ENCODE measurements at regions not wholly inside any gene's neighbourhood (a gene's known extent, or its start where the extent isn't known, plus 50 kb on each side); places are given as distances from the start of the nearest gene placed in this dataset.

DNA sequence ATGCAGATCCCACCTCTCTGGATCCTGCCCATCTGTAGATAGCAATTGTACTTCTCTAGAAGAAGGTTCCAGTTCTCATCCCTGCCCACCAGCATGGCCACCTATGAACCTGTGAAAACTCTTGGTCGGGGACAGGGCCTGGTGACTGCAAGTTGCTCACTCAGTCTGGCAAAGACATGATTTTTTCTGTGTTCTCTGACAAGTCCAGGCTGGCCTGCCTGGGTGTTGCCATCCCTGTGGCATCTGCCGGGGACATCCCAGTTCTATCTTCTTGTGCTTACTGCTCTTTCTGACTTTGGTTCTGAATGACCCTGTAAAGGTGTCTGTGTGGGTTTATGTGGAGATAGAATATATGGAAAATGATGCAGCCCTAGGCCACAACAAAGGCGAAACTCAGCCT, 545.8 kb downstream of the INSC start:
- TF ChIP-seq, protein P1, sequence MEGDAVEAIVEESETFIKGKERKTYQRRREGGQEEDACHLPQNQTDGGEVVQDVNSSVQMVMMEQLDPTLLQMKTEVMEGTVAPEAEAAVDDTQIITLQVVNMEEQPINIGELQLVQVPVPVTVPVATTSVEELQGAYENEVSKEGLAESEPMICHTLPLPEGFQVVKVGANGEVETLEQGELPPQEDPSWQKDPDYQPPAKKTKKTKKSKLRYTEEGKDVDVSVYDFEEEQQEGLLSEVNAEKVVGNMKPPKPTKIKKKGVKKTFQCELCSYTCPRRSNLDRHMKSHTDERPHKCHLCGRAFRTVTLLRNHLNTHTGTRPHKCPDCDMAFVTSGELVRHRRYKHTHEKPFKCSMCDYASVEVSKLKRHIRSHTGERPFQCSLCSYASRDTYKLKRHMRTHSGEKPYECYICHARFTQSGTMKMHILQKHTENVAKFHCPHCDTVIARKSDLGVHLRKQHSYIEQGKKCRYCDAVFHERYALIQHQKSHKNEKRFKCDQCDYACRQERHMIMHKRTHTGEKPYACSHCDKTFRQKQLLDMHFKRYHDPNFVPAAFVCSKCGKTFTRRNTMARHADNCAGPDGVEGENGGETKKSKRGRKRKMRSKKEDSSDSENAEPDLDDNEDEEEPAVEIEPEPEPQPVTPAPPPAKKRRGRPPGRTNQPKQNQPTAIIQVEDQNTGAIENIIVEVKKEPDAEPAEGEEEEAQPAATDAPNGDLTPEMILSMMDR (IDR thresholded peaks at IDR 0.05; ENCODE audit: low read depth, low read length) = no peak
- TF ChIP-seq EZH2phosphoT487 (IDR thresholded peaks at IDR 0.05; ENCODE audit: low read depth) = no peak
